GM18870 (cell line): ENCODE measurements at regions not wholly inside any gene's neighbourhood (a gene's known extent, or its start where the extent isn't known, plus 50 kb on each side); places are given as distances from the start of the nearest gene placed in this dataset.

ENCODE experiments used
- ATAC-seq: cut with Tn5 transposase; IDR thresholded peaks from one replicate; pipeline ENCODE4 v1.9.1; 2021; ENCODE audit warnings: moderate library complexity; ENCODE audit not compliant: unreplicated experiment

GRCh38 chr10:117946525-117947070, 100.1 kb downstream of the RAB11FIP2 start:
- no peak for ATAC-seq

GRCh38 chr10:117948493-117948892, 98.2 kb downstream of the RAB11FIP2 start:
- ATAC-seq, result no peak

- no peak for ATAC-seq
Observed at GRCh38 chr10:117950408-117950807, 96.3 kb downstream of the RAB11FIP2 start.
